Fibroblast of lung (primary cell): ENCODE measurements at regions not wholly inside any gene's neighbourhood (a gene's known extent, or its start where the extent isn't known, plus 50 kb on each side); places are given as distances from the start of the nearest gene placed in this dataset.

Experiments used
- CTCF ChIP-seq, 2 donors: IDR thresholded peaks in 1 of 2; conservative IDR thresholded peaks in 1 of 2; 1 replicate in 1 of 2; 2 replicates in 1 of 2; pipeline ENCODE4 v1.5.1; 2011 to 2012; ENCODE audit warnings: low read length in 2 of 2, control low read depth in 1 of 2, inconsistent platforms in 1 of 2, low read depth in 1 of 2, mild to moderate bottlenecking in 1 of 2
- EZH2 ChIP-seq: IDR thresholded peaks from 2 replicates; pipeline ENCODE4 v1.5.1; 2012; ENCODE audit warnings: low read length, control low read depth, mild to moderate bottlenecking; ENCODE audit errors: missing control alignments

GRCh38 chr5:67373518-67373917, 176.9 kb upstream of the CD180 start:
- TF ChIP-seq CTCF (conservative IDR thresholded peaks at IDR 0.05 in 1 of 2, IDR thresholded peaks at IDR 0.05 in 1 of 2; ENCODE audit: low read depth in 1 of 2, low read length in 2 of 2), result no peak
- no peak for TF ChIP-seq EZH2
